ENCODE measurements at regions not wholly inside any gene's neighbourhood (a gene's known extent, or its start where the extent isn't known, plus 50 kb on each side); places are given as distances from the start of the nearest gene placed in this dataset.

DNA sequence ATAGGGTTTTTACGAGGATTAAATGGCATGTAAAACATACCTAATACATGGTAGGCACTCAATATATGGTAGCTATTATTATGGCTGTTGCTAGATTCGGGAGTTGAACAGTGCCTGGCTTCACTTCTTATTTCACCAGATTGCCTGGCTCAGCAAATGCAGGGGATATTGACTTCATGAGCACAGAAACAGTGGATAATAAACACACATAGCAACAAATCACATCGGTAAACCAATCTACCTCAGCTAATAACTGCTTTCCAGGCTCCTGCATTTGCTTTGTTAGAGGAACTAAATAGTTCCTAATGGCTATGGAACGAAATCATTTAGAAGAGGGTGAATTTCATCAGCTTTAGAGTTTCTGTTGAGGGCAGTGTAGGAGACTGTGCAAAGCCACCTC lies 105.2 kb upstream of the TMCC3 start:
- Mint-ChIP-seq H3K36me3 (ENCODE audit: insufficient read depth, unreplicated experiment) (no peaks in the 10 kb centered on the region), H3K27me3 (ENCODE audit: unreplicated experiment) (peaks cover 37% of the 10 kb centered on the region), H3K9me3 (ENCODE audit: low read depth, unreplicated experiment) (no peaks in the 10 kb centered on the region), H3K27ac (ENCODE audit: unreplicated experiment) (no peak overlapping the region), H3K4me1 (ENCODE audit: low read depth, unreplicated experiment) (no peaks in the 10 kb centered on the region), H3K4me3 (ENCODE audit: low read depth, unreplicated experiment) (no peak overlapping the region)
- TF ChIP-seq, protein P1, sequence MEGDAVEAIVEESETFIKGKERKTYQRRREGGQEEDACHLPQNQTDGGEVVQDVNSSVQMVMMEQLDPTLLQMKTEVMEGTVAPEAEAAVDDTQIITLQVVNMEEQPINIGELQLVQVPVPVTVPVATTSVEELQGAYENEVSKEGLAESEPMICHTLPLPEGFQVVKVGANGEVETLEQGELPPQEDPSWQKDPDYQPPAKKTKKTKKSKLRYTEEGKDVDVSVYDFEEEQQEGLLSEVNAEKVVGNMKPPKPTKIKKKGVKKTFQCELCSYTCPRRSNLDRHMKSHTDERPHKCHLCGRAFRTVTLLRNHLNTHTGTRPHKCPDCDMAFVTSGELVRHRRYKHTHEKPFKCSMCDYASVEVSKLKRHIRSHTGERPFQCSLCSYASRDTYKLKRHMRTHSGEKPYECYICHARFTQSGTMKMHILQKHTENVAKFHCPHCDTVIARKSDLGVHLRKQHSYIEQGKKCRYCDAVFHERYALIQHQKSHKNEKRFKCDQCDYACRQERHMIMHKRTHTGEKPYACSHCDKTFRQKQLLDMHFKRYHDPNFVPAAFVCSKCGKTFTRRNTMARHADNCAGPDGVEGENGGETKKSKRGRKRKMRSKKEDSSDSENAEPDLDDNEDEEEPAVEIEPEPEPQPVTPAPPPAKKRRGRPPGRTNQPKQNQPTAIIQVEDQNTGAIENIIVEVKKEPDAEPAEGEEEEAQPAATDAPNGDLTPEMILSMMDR (IDR thresholded peaks at IDR 0.05; ENCODE audit: unreplicated experiment), result no peak
- DNase-seq, result no peak
- CTCF ChIA-PET, result interaction anchor here (0.6 kb wide), 1 partner anchor 13 kb away, joined by 3 read pairs; no protein-coding TSS in a partner anchor
- intact Hi-C loops (cut with micrococcal nuclease; ENCODE audit: unreplicated experiment), result no loop called here
- no TSS peak for BruUV-seq (replicated peaks)

DNA sequence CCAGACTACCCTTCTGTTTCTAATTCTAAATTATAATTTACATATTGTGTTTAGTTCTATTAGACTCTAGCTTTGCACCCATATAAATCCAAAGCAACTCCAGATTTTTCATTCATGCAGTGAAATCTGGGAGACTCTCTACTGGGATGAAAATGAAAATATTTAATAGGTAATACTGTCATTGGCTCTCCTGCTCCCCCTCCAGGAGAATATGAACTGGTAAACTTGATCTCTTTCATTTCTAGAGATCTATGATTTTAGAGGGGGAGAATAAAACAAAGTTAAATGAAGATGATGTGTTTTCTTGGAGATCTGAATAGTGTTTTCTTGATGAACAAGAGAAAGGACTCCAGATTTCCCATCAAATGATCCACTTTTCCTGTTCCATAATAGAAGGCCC lies 104.3 kb upstream of the TMCC3 start:
- DNase-seq, result no peak
- TF ChIP-seq, protein P1 (IDR thresholded peaks at IDR 0.05; ENCODE audit: unreplicated experiment), result no peak
- H3K4me1 Mint-ChIP-seq (ENCODE audit: low read depth, unreplicated experiment), result no peaks in the 10 kb centered on the region
- intact Hi-C loops (cut with micrococcal nuclease; ENCODE audit: unreplicated experiment), result no loop called here
- H3K27ac Mint-ChIP-seq (ENCODE audit: unreplicated experiment), result no peak overlapping the region
- H3K27me3 Mint-ChIP-seq (ENCODE audit: unreplicated experiment), result peaks cover 46% of the 10 kb centered on the region
- no peaks in the 10 kb centered on the region for H3K9me3 Mint-ChIP-seq (ENCODE audit: low read depth, unreplicated experiment)
- CTCF ChIA-PET, result no interaction called here
- no peaks in the 10 kb centered on the region for H3K36me3 Mint-ChIP-seq (ENCODE audit: insufficient read depth, unreplicated experiment)
- H3K4me3 Mint-ChIP-seq (ENCODE audit: low read depth, unreplicated experiment), result no peak overlapping the region
- BruUV-seq (replicated peaks), result no TSS peak

DNA sequence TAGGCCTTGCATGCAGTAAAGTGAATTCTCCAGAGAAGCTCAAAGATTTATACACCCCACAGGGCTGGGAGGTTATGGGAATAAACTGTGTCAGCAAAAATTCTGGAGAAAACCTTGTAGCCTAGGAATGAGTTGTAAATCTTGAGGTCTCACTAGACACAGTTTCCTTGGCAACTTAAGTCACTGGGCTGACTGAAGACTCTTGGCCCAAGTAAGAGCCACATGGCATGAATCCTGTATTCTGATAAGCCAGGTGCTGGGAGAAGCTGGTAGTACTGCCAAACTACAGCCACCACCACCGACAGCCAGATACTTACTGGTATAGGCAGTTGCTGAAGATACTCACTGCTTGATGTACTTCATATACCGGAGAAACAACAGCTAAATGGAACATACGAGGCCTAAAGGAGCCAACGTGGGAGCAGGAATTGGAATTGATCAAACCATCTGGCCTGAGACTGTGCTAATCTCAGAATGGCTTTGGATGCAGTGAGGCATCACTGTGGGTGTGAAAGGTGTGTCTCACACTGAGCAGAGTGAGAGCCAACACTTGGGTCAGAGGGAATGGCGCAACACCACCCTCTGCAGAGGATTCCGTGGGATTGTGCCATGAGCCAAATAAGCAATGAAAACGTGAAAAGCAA lies 102.8 kb upstream of the TMCC3 start:
- Mint-ChIP-seq H3K27ac (ENCODE audit: unreplicated experiment) (no peak overlapping the region), H3K36me3 (ENCODE audit: insufficient read depth, unreplicated experiment) (no peaks in the 10 kb centered on the region), H3K4me3 (ENCODE audit: low read depth, unreplicated experiment) (no peak overlapping the region), H3K27me3 (ENCODE audit: unreplicated experiment) (peaks cover 49% of the 10 kb centered on the region), H3K4me1 (ENCODE audit: low read depth, unreplicated experiment) (no peaks in the 10 kb centered on the region), H3K9me3 (ENCODE audit: low read depth, unreplicated experiment) (no peaks in the 10 kb centered on the region)
- intact Hi-C loops (cut with micrococcal nuclease; ENCODE audit: unreplicated experiment), result no loop called here
- no peak for DNase-seq
- TF ChIP-seq, protein P1 (IDR thresholded peaks at IDR 0.05; ENCODE audit: unreplicated experiment), result no peak
- no TSS peak for BruUV-seq (replicated peaks)
- CTCF ChIA-PET, result interaction anchor here (0.5 to 0.6 kb wide), 2 partner anchors 86 to 199 kb away, joined by 4 to 9 read pairs; no protein-coding TSS in a partner anchor

DNA sequence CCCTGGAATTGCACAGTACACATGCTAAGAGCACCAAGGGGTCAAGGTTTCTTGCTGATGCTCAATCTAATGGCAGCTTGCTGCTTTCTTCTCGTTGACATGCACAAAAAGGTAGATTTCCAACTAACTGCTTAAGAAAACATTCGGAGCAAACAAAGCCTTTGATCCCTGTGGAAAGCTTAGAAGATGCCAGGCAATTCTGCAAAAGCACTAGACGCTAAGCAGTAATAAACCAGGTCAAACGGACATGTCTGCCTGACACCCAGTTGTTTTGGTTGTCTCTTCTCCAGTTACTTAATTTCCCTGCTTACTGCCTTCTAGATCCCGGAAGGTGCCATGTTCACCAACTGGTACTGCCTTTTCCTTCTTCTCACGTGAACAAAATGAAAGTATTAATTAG lies 100.5 kb upstream of the TMCC3 start:
- H3K27ac Mint-ChIP-seq (ENCODE audit: unreplicated experiment), result no peak overlapping the region
- H3K36me3 Mint-ChIP-seq (ENCODE audit: insufficient read depth, unreplicated experiment), result no peaks in the 10 kb centered on the region
- CTCF ChIA-PET, result interaction anchor here (0.7 kb wide), 1 partner anchor 506 kb away, joined by 4 read pairs; no protein-coding TSS in a partner anchor
- no peaks in the 10 kb centered on the region for H3K9me3 Mint-ChIP-seq (ENCODE audit: low read depth, unreplicated experiment)
- TF ChIP-seq, protein P1 (IDR thresholded peaks at IDR 0.05; ENCODE audit: unreplicated experiment), result no peak
- H3K27me3 Mint-ChIP-seq (ENCODE audit: unreplicated experiment), result peaks cover 65% of the 10 kb centered on the region
- no TSS peak for BruUV-seq (replicated peaks)
- intact Hi-C loops (cut with micrococcal nuclease; ENCODE audit: unreplicated experiment), result no loop called here
- no peaks in the 10 kb centered on the region for H3K4me1 Mint-ChIP-seq (ENCODE audit: low read depth, unreplicated experiment)
- no peak overlapping the region for H3K4me3 Mint-ChIP-seq (ENCODE audit: low read depth, unreplicated experiment)
- DNase-seq, result no peak

Data from Calu3 (cell line).